HG02763 (cell line): ENCODE measurements at regions not wholly inside any gene's neighbourhood (a gene's known extent, or its start where the extent isn't known, plus 50 kb on each side); places are given as distances from the start of the nearest gene placed in this dataset.

ENCODE experiments used
- ATAC-seq: cut with Tn5 transposase; IDR thresholded peaks from one replicate; pipeline ENCODE4 v1.9.1; 2021; ENCODE audit warnings: mild to moderate bottlenecking, moderate library complexity; ENCODE audit not compliant: unreplicated experiment

- ATAC-seq, result no peak
Measured at GRCh38 chr12:58564721-58565120, 355.6 kb downstream of the LRIG3 start.

- no peak for ATAC-seq
Measured at GRCh38 chr12:58566599-58566998, 353.7 kb downstream of the LRIG3 start.

GRCh38 chr12:58567189-58567588 is 353.1 kb downstream of the LRIG3 start:
- no peak for ATAC-seq

GRCh38 chr12:58570411-58570810 is 349.9 kb downstream of the LRIG3 start:
- ATAC-seq, result no peak

- no peak for ATAC-seq
Measured at GRCh38 chr12:58575256-58575655, 345.0 kb downstream of the LRIG3 start.

GRCh38 chr12:58576081-58576480 is 344.2 kb downstream of the LRIG3 start:
- no peak for ATAC-seq

GRCh38 chr12:58576916-58577315 is 343.4 kb downstream of the LRIG3 start:
- ATAC-seq, result no peak

- no peak for ATAC-seq
Measured at GRCh38 chr12:58580095-58580494, 340.2 kb downstream of the LRIG3 start.

GRCh38 chr12:58583529-58583928 is 336.8 kb downstream of the LRIG3 start:
- no peak for ATAC-seq

GRCh38 chr12:58583940-58584339 is 336.4 kb downstream of the LRIG3 start:
- no peak for ATAC-seq

- ATAC-seq, result no peak
Measured at GRCh38 chr12:58584880-58585279, 335.4 kb downstream of the LRIG3 start.

GRCh38 chr12:58586762-58587161 is 333.5 kb downstream of the LRIG3 start:
- ATAC-seq, result no peak

GRCh38 chr12:58588770-58589169 is 331.5 kb downstream of the LRIG3 start:
- no peak for ATAC-seq

- no peak for ATAC-seq
Measured at GRCh38 chr12:58592475-58593207, 327.7 kb downstream of the LRIG3 start.

- no peak for ATAC-seq
Measured at GRCh38 chr12:58593557-58594304, 326.6 kb downstream of the LRIG3 start.

- ATAC-seq, result no peak
Measured at GRCh38 chr12:58596381-58596780, 323.9 kb downstream of the LRIG3 start.

GRCh38 chr12:58601529-58601928 is 318.8 kb downstream of the LRIG3 start:
- ATAC-seq, result no peak

GRCh38 chr12:58602179-58602578 is 318.1 kb downstream of the LRIG3 start:
- ATAC-seq, result no peak

- no peak for ATAC-seq
Measured at GRCh38 chr12:58602736-58603135, 317.6 kb downstream of the LRIG3 start.

GRCh38 chr12:58607805-58608204 is 312.5 kb downstream of the LRIG3 start:
- no peak for ATAC-seq

GRCh38 chr12:58608711-58609110 is 311.6 kb downstream of the LRIG3 start:
- ATAC-seq, result no peak

GRCh38 chr12:58615047-58615446 is 305.3 kb downstream of the LRIG3 start:
- no peak for ATAC-seq
